GM23338 (cell line): ENCODE measurements at regions not wholly inside any gene's neighbourhood (a gene's known extent, or its start where the extent isn't known, plus 50 kb on each side); places are given as distances from the start of the nearest gene placed in this dataset.

Experiments used
- ATAC-seq: fragments of 200-7000 bp; cut with Tn5 transposase; 3 replicates; pipeline ENCODE4 v1.9.1; 2020
- DNase-seq: peaks from one replicate; pipeline ENCODE4 v3.0.0-alpha.2; 2015; ENCODE audit warnings: low spot score
- H2AFZ ChIP-seq: fragments of 200-600 bp; sonication (generic); 2 replicates; pipeline ENCODE4 v1.8.0; 2016; ENCODE audit warnings: antibody characterized with exemption, mild to moderate bottlenecking, moderate library complexity
- H3F3A ChIP-seq: fragments of 200-600 bp; sonication (generic); replicated peaks from 2 replicates; pipeline ENCODE4 v1.8.0; 2017; ENCODE audit warnings: antibody characterized with exemption, mixed run types, low read depth
- H3K27ac ChIP-seq: fragments of 200-600 bp; sonication (generic); 2 replicates; pipeline ENCODE4 v1.6.1; 2016; ENCODE audit warnings: low read depth
- H3K27me3 ChIP-seq: fragments of 200-600 bp; sonication (generic); 2 replicates; pipeline ENCODE4 v1.8.0; 2016; ENCODE audit warnings: mild to moderate bottlenecking, mixed run types, moderate library complexity; ENCODE audit not compliant: insufficient read depth
- H3K36me3 ChIP-seq: fragments of 200-600 bp; sonication (generic); 2 replicates; pipeline ENCODE4 v1.8.0; 2016; ENCODE audit warnings: mild to moderate bottlenecking; ENCODE audit not compliant: insufficient read depth
- H3K4me1 ChIP-seq: fragments of 200-600 bp; sonication (generic); 2 replicates; pipeline ENCODE4 v1.8.0; 2016; ENCODE audit warnings: mild to moderate bottlenecking, moderate library complexity; ENCODE audit not compliant: insufficient read depth
- H3K4me2 ChIP-seq: fragments of 200-600 bp; sonication (generic); 2 replicates; pipeline ENCODE4 v1.7.1; 2017; ENCODE audit warnings: mixed run types
- H3K4me3 ChIP-seq: fragments of 200-600 bp; sonication (generic); 2 replicates; pipeline ENCODE4 v1.6.1; 2016; ENCODE audit warnings: mixed run types
- H3K79me2 ChIP-seq: fragments of 200-600 bp; sonication (generic); replicated peaks from 2 replicates; pipeline ENCODE4 v1.8.0; 2017; ENCODE audit warnings: mild to moderate bottlenecking; ENCODE audit not compliant: insufficient read depth
- H3K9me2 ChIP-seq: fragments of 200-600 bp; sonication (generic); 2 replicates; pipeline ENCODE4 v1.8.0; 2017; ENCODE audit not compliant: insufficient read depth
- H4K20me1 ChIP-seq: fragments of 200-600 bp; sonication (generic); replicated peaks from 2 replicates; pipeline ENCODE4 v1.8.0; 2017; ENCODE audit warnings: mild to moderate bottlenecking; ENCODE audit not compliant: insufficient read depth
- H3K27ac Mint-ChIP-seq: 2 replicates; pipeline ENCODE4 v1.8.0; 2020; ENCODE audit warnings: inconsistent platforms, mild to moderate bottlenecking, moderate library complexity, mixed read lengths
- H3K27me3 Mint-ChIP-seq: 3 replicates; pipeline ENCODE4 v1.8.0; 2022; ENCODE audit warnings: low read depth, mild to moderate bottlenecking, moderate library complexity, mixed read lengths, inconsistent platforms; ENCODE audit not compliant: insufficient read depth, poor library complexity
- H3K36me3 Mint-ChIP-seq: 3 replicates; pipeline ENCODE4 v1.8.0; 2021; ENCODE audit warnings: low read depth, mild to moderate bottlenecking, inconsistent platforms, moderate library complexity, mixed read lengths
- H3K4me1 Mint-ChIP-seq: 3 replicates; pipeline ENCODE4 v1.8.0; 2020; ENCODE audit warnings: mild to moderate bottlenecking, inconsistent platforms, mixed read lengths
- H3K4me3 Mint-ChIP-seq: 3 replicates; pipeline ENCODE4 v1.8.0; 2021; ENCODE audit warnings: moderate library complexity, mild to moderate bottlenecking, inconsistent platforms, mixed read lengths
- H3K9me3 Mint-ChIP-seq: 3 replicates; pipeline ENCODE4 v1.8.0; 2020; ENCODE audit warnings: moderate library complexity, mild to moderate bottlenecking, inconsistent platforms, mixed read lengths
- EZH2 ChIP-seq: fragments of 200-600 bp; sonication (generic); IDR thresholded peaks from one replicate; pipeline ENCODE4 v1.8.0; 2017; ENCODE audit warnings: antibody characterized with exemption, mild to moderate bottlenecking, low read depth; ENCODE audit not compliant: unreplicated experiment
- STAT1 ChIP-seq: IDR thresholded peaks from one replicate; pipeline ENCODE4 v1.6.1; 2016; ENCODE audit warnings: antibody characterized with exemption; ENCODE audit not compliant: unreplicated experiment
- TF ChIP-seq, protein P1 (sequence below): IDR thresholded peaks from one replicate; pipeline ENCODE4 v1.6.1; 2018; ENCODE audit warnings: antibody characterized with exemption; ENCODE audit not compliant: unreplicated experiment
- TF ChIP-seq, protein P2 (sequence below): fragments of 250-450 bp; sonication (Bioruptor Pico); IDR thresholded peaks from 2 replicates; pipeline ENCODE4 v1.5.0; 2020; ENCODE audit warnings: mild to moderate bottlenecking, moderate library complexity
- TF ChIP-seq, protein P3 (sequence below): IDR thresholded peaks from 2 replicates; pipeline ENCODE4 v1.6.1; 2016; ENCODE audit warnings: antibody characterized with exemption

DNA sequence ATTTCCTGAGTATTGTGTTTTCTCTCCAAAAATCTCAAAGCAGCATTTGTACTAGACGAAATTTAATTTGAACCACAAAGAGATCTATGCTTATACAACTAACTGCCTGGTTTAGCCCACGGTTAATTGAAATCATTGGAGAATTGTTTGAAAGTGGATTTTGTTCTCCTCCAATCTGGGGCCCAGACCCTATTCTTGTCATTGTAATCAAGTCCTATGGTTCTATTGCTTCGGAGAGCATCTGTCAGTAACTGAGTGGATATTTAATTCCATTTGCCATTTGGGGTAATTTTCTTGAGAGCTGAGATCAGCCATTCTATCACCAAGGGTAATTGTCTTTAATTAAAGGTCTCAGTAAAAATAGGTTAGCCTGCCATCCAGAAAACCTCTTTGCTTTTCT, 117.0 kb upstream of the KCNG1 start (continued):
- TF ChIP-seq, protein P1, sequence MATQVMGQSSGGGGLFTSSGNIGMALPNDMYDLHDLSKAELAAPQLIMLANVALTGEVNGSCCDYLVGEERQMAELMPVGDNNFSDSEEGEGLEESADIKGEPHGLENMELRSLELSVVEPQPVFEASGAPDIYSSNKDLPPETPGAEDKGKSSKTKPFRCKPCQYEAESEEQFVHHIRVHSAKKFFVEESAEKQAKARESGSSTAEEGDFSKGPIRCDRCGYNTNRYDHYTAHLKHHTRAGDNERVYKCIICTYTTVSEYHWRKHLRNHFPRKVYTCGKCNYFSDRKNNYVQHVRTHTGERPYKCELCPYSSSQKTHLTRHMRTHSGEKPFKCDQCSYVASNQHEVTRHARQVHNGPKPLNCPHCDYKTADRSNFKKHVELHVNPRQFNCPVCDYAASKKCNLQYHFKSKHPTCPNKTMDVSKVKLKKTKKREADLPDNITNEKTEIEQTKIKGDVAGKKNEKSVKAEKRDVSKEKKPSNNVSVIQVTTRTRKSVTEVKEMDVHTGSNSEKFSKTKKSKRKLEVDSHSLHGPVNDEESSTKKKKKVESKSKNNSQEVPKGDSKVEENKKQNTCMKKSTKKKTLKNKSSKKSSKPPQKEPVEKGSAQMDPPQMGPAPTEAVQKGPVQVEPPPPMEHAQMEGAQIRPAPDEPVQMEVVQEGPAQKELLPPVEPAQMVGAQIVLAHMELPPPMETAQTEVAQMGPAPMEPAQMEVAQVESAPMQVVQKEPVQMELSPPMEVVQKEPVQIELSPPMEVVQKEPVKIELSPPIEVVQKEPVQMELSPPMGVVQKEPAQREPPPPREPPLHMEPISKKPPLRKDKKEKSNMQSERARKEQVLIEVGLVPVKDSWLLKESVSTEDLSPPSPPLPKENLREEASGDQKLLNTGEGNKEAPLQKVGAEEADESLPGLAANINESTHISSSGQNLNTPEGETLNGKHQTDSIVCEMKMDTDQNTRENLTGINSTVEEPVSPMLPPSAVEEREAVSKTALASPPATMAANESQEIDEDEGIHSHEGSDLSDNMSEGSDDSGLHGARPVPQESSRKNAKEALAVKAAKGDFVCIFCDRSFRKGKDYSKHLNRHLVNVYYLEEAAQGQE: no peak
- TF ChIP-seq EZH2: no peak
- TF ChIP-seq, protein P2, sequence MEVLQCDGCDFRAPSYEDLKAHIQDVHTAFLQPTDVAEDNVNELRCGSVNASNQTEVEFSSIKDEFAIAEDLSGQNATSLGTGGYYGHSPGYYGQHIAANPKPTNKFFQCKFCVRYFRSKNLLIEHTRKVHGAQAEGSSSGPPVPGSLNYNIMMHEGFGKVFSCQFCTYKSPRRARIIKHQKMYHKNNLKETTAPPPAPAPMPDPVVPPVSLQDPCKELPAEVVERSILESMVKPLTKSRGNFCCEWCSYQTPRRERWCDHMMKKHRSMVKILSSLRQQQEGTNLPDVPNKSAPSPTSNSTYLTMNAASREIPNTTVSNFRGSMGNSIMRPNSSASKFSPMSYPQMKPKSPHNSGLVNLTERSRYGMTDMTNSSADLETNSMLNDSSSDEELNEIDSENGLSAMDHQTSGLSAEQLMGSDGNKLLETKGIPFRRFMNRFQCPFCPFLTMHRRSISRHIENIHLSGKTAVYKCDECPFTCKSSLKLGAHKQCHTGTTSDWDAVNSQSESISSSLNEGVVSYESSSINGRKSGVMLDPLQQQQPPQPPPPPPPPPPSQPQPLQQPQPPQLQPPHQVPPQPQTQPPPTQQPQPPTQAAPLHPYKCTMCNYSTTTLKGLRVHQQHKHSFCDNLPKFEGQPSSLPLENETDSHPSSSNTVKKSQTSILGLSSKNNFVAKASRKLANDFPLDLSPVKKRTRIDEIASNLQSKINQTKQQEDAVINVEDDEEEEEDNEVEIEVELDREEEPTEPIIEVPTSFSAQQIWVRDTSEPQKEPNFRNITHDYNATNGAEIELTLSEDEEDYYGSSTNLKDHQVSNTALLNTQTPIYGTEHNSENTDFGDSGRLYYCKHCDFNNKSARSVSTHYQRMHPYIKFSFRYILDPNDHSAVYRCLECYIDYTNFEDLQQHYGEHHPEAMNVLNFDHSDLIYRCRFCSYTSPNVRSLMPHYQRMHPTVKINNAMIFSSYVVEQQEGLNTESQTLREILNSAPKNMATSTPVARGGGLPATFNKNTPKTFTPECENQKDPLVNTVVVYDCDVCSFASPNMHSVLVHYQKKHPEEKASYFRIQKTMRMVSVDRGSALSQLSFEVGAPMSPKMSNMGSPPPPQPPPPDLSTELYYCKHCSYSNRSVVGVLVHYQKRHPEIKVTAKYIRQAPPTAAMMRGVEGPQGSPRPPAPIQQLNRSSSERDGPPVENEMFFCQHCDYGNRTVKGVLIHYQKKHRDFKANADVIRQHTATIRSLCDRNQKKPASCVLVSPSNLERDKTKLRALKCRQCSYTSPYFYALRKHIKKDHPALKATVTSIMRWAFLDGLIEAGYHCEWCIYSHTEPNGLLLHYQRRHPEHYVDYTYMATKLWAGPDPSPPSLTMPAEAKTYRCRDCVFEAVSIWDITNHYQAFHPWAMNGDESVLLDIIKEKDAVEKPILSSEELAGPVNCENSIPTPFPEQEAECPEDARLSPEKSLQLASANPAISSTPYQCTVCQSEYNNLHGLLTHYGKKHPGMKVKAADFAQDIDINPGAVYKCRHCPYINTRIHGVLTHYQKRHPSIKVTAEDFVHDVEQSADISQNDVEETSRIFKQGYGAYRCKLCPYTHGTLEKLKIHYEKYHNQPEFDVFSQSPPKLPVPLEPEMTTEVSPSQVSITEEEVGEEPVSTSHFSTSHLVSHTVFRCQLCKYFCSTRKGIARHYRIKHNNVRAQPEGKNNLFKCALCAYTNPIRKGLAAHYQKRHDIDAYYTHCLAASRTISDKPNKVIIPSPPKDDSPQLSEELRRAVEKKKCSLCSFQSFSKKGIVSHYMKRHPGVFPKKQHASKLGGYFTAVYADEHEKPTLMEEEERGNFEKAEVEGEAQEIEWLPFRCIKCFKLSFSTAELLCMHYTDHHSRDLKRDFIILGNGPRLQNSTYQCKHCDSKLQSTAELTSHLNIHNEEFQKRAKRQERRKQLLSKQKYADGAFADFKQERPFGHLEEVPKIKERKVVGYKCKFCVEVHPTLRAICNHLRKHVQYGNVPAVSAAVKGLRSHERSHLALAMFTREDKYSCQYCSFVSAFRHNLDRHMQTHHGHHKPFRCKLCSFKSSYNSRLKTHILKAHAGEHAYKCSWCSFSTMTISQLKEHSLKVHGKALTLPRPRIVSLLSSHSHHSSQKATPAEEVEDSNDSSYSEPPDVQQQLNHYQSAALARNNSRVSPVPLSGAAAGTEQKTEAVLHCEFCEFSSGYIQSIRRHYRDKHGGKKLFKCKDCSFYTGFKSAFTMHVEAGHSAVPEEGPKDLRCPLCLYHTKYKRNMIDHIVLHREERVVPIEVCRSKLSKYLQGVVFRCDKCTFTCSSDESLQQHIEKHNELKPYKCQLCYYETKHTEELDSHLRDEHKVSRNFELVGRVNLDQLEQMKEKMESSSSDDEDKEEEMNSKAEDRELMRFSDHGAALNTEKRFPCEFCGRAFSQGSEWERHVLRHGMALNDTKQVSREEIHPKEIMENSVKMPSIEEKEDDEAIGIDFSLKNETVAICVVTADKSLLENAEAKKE (CRISPR knock-in tag): no peak

DNA sequence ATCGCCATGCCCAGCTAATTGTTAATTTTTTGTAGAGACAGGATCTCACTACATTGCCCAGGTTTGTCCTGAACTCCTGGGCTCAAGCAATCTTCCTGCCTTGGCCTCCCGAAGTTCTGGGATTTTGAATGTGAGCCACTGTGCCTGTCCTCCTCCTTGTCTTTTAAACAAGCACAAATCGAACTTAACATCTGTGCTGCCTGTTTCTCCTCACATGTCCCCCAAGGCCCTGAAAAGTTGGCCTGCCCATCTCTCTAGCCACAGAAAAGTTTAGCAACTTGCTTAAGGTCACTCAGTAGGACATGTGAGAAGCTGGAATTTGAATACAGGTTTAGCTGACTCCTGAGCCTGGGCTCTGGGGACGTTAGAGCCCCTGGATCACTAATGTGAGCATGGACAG, 115.7 kb upstream of the KCNG1 start:
- H3F3A ChIP-seq: no peaks in the 10 kb centered on the region
- no peak overlapping the region for H3K4me3 Mint-ChIP-seq
- H3K27me3 ChIP-seq: no peaks in the 10 kb centered on the region
- H3K4me1 Mint-ChIP-seq: no peaks in the 10 kb centered on the region
- H3K36me3 Mint-ChIP-seq: no peaks in the 10 kb centered on the region
- H3K4me3 ChIP-seq: no peak overlapping the region
- no peak for DNase-seq
- no peaks in the 10 kb centered on the region for H3K4me1 ChIP-seq
- no peak for ATAC-seq
- no peaks in the 10 kb centered on the region for H3K79me2 ChIP-seq
- H3K9me2 ChIP-seq: no peaks in the 10 kb centered on the region
- H3K27ac ChIP-seq: no peak overlapping the region
- H3K27ac Mint-ChIP-seq: no peak overlapping the region; the same call in 1 of the 2 replicates
- H3K9me3 Mint-ChIP-seq: peaks cover 3% of the 10 kb centered on the region; the same call in 1 of the 3 replicates
- no peaks in the 10 kb centered on the region for H4K20me1 ChIP-seq
- H3K36me3 ChIP-seq: no peaks in the 10 kb centered on the region
- no peak overlapping the region for H2AFZ ChIP-seq
- peaks cover 2% of the 10 kb centered on the region for H3K27me3 Mint-ChIP-seq
- no peak overlapping the region for H3K4me2 ChIP-seq
- no peak for TF ChIP-seq STAT1
- TF ChIP-seq EZH2: no peak
- TF ChIP-seq, protein P3, sequence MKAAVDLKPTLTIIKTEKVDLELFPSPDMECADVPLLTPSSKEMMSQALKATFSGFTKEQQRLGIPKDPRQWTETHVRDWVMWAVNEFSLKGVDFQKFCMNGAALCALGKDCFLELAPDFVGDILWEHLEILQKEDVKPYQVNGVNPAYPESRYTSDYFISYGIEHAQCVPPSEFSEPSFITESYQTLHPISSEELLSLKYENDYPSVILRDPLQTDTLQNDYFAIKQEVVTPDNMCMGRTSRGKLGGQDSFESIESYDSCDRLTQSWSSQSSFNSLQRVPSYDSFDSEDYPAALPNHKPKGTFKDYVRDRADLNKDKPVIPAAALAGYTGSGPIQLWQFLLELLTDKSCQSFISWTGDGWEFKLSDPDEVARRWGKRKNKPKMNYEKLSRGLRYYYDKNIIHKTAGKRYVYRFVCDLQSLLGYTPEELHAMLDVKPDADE: no peak
